Vagina (tissue), 2 donors: ENCODE measurements at regions not wholly inside any gene's neighbourhood (a gene's known extent, or its start where the extent isn't known, plus 50 kb on each side); places are given as distances from the start of the nearest gene placed in this dataset.

Experiments
- DNase-seq, 2 donors: peaks; one replicate each; pipeline ENCODE4 v3.0.0-alpha.2; 2017; ENCODE audit errors: extremely low spot score in 2 of 2
- H3K27ac ChIP-seq: fragments of 200-600 bp; sonication (generic); one replicate; pipeline ENCODE4 v1.5.1; 2019
- H3K27me3 ChIP-seq: fragments of 200-600 bp; sonication (generic); one replicate; pipeline ENCODE4 v1.5.1; 2019
- H3K36me3 ChIP-seq, 2 donors: fragments of 200-600 bp; sonication (generic); one replicate each; pipeline ENCODE4 v1.5.1; 2017 to 2019
- H3K4me1 ChIP-seq: fragments of 200-600 bp; sonication (generic); one replicate; pipeline ENCODE4 v1.5.1; 2019
- H3K4me3 ChIP-seq, 2 donors: fragments of 200-600 bp; sonication (generic); 1 replicate in 1 of 2; 2 replicates in 1 of 2; pipeline ENCODE4 v1.5.1; 2016 to 2019
- H3K9me3 ChIP-seq: fragments of 200-600 bp; sonication (generic); one replicate; pipeline ENCODE4 v1.5.1; 2019
- POLR2A ChIP-seq, 2 donors: fragments of 450-650 bp; IDR thresholded peaks; one replicate each; pipeline ENCODE4 v1.6.1; 2017; ENCODE audit warnings: antibody characterized with exemption in 2 of 2, mild to moderate bottlenecking in 2 of 2, moderate library complexity in 2 of 2
- POLR2AphosphoS5 ChIP-seq, 2 donors: sonication (generic); formaldehyde crosslinking; IDR thresholded peaks; one replicate each; pipeline ENCODE4 v1.9.0; 2017; ENCODE audit warnings: antibody characterized with exemption in 2 of 2, mild to moderate bottlenecking in 2 of 2, low read depth in 1 of 2; ENCODE audit not compliant: insufficient read depth in 1 of 2
- intact Hi-C: fragments of 100-400 bp; cut with DNase I; formaldehyde crosslinking; loops from one replicate; pipeline ENCODE4 v1.15.1; 2023
- TF ChIP-seq, protein P1 (sequence below), 3 experiments: fragments of 450-650 bp in 2 of 3; fragments of 200-600 bp in 1 of 3; sonication (generic) in 1 of 3; IDR thresholded peaks; one replicate each; pipeline ENCODE4 v1.5.1; 2017 to 2019; ENCODE audit warnings: antibody characterized with exemption in 3 of 3, mild to moderate bottlenecking in 2 of 3, moderate library complexity in 2 of 3

DNA sequence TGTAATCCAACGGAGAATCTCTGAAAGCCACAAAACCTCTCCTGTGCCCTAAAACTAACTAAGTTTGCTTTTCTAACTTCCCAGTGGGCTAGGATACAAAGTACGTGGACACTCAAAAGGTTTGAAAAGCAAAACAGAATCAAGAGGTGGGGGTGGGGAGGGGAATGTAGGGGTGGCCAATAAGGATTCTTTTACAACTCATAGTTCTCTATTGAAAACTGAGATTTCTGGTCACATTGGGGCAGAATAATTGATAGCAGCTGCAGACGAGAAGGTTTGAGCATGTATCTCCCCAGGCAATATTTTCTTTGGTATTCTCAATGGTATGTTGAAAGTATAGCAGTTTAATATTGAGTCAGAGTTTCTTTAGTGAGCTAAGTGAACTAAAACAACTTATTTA, 376.7 kb upstream of the CITED2 start:
- H3K4me3 ChIP-seq: no peak overlapping the region
- intact Hi-C loops: no loop called here

DNA sequence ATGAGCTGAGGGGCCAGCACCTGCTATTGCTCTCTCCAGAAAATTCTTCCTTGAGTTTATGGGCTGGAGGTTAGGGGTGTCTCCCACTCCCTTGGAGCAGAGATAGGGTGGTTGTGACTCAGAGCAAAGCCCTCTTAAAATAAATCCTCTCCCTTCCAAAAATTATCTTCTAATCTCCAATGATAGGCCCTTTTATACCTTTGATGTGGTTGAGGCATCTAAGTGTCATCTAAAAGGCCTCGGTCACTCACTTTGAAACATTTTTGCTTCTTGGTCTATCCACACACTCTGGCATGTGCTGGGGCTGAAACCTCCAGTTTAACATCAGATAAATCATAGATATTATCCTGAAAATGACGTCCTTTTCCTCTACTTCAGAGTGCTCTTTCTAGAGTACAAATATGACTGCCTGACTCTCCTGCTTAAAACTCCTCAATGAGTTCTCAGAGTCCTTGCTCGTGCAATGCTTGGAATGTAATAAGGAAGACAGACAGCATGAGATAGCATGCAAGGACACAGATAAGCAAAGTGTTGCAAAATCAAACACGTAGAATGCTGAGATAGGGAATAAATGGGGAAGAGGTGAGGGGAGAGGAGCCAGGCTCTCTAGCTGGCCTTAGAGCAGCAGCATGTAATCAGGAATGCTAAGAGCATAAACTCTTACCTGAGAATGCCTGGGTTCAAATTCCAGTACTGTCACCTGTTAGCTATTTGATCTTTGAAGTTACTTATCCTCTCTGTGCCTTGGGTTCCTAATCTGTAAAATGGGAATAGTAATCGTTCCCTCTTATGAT, 374.1 kb upstream of the CITED2 start:
- no peak for DNase-seq
- intact Hi-C loops: no loop called here
- no peaks in the 10 kb centered on the region for H3K27me3 ChIP-seq
- H3K9me3 ChIP-seq: no peaks in the 10 kb centered on the region
- H3K36me3 ChIP-seq: no peaks in the 10 kb centered on the region
- no peak for TF ChIP-seq POLR2AphosphoS5 (IDR thresholded peaks at IDR 0.05; ENCODE audit: insufficient read depth in 1 of 2, low read depth in 1 of 2)
- no peak for TF ChIP-seq POLR2A (IDR thresholded peaks at IDR 0.05)
- TF ChIP-seq, protein P1, sequence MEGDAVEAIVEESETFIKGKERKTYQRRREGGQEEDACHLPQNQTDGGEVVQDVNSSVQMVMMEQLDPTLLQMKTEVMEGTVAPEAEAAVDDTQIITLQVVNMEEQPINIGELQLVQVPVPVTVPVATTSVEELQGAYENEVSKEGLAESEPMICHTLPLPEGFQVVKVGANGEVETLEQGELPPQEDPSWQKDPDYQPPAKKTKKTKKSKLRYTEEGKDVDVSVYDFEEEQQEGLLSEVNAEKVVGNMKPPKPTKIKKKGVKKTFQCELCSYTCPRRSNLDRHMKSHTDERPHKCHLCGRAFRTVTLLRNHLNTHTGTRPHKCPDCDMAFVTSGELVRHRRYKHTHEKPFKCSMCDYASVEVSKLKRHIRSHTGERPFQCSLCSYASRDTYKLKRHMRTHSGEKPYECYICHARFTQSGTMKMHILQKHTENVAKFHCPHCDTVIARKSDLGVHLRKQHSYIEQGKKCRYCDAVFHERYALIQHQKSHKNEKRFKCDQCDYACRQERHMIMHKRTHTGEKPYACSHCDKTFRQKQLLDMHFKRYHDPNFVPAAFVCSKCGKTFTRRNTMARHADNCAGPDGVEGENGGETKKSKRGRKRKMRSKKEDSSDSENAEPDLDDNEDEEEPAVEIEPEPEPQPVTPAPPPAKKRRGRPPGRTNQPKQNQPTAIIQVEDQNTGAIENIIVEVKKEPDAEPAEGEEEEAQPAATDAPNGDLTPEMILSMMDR (IDR thresholded peaks at IDR 0.05): no peak
- H3K4me1 ChIP-seq: peaks cover 10% of the 10 kb centered on the region
- no peak overlapping the region for H3K4me3 ChIP-seq
- H3K27ac ChIP-seq: no peak overlapping the region

More for the DNA sequence above, 376.7 kb upstream of the CITED2 start:
- H3K9me3 ChIP-seq: no peaks in the 10 kb centered on the region
- H3K36me3 ChIP-seq: no peaks in the 10 kb centered on the region
- no peak overlapping the region for H3K27ac ChIP-seq
- no peak for DNase-seq
- H3K27me3 ChIP-seq: no peaks in the 10 kb centered on the region
- H3K4me1 ChIP-seq: peaks cover 8% of the 10 kb centered on the region
- TF ChIP-seq POLR2AphosphoS5 (IDR thresholded peaks at IDR 0.05; ENCODE audit: insufficient read depth in 1 of 2, low read depth in 1 of 2): no peak
- TF ChIP-seq, protein P1 (IDR thresholded peaks at IDR 0.05): no peak
- no peak for TF ChIP-seq POLR2A (IDR thresholded peaks at IDR 0.05)

DNA sequence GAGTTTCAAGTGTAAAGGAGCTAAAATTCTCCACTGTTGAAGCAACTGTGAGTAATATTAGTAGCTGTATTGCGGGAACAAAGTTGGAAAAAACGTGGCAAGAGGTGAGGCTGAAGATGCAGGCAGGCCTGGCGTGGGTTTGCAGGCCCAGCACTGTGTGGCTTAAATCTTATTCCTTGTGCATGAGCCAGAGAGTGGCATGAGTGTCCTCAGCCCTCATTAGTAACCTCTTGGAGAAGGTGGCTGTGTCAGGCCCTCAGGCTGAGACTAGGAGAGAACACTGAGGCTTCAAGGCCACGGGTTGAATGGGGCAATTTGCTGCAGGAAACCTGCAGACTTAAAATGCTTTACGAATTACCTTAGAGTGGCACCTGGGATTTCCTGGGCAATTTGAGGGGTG, 372.7 kb upstream of the CITED2 start:
- TF ChIP-seq POLR2A (IDR thresholded peaks at IDR 0.05): no peak
- TF ChIP-seq POLR2AphosphoS5 (IDR thresholded peaks at IDR 0.05; ENCODE audit: insufficient read depth in 1 of 2, low read depth in 1 of 2): no peak
- TF ChIP-seq, protein P1 (IDR thresholded peaks at IDR 0.05): no peak
- intact Hi-C loops: no loop called here

DNA sequence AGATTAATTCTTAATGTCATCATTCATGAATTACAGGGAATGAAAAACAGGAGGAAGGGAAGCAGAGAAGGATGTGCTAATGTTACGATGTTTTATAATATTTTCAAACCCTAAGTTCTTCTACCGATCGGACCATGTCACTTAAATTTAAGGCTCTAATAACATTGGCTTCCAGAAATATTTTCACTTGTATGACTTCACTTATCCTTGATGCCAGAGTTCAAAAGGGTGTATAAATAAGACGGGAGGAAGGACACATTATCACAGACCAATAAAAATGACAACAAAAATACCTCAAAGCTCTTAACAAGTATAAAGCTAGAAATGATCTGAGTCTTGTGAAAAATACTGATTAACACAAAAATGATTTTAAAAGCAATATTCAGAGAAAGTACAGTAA, 370.4 kb upstream of the CITED2 start:
- intact Hi-C loops: no loop called here

More for the DNA sequence above, 372.7 kb upstream of the CITED2 start:
- Histone ChIP-seq H3K27ac (no peak overlapping the region), H3K36me3 (no peaks in the 10 kb centered on the region), H3K4me3 (no peak overlapping the region), H3K9me3 (no peaks in the 10 kb centered on the region), H3K4me1 (peaks cover 10% of the 10 kb centered on the region), H3K27me3 (no peaks in the 10 kb centered on the region)
- no peak for DNase-seq

More for the DNA sequence above, 370.4 kb upstream of the CITED2 start:
- no peak for DNase-seq
- Histone ChIP-seq H3K4me1 (peaks cover 10% of the 10 kb centered on the region), H3K4me3 (no peak overlapping the region), H3K27ac (no peak overlapping the region), H3K36me3 (no peaks in the 10 kb centered on the region), H3K9me3 (no peaks in the 10 kb centered on the region), H3K27me3 (no peaks in the 10 kb centered on the region)
- TF ChIP-seq, protein P1 (IDR thresholded peaks at IDR 0.05): no peak
- TF ChIP-seq POLR2AphosphoS5 (IDR thresholded peaks at IDR 0.05; ENCODE audit: insufficient read depth in 1 of 2, low read depth in 1 of 2) (no peak), POLR2A (IDR thresholded peaks at IDR 0.05) (no peak)
